ENCODE measurements at regions not wholly inside any gene's neighbourhood (a gene's known extent, or its start where the extent isn't known, plus 50 kb on each side); places are given as distances from the start of the nearest gene placed in this dataset.

DNA sequence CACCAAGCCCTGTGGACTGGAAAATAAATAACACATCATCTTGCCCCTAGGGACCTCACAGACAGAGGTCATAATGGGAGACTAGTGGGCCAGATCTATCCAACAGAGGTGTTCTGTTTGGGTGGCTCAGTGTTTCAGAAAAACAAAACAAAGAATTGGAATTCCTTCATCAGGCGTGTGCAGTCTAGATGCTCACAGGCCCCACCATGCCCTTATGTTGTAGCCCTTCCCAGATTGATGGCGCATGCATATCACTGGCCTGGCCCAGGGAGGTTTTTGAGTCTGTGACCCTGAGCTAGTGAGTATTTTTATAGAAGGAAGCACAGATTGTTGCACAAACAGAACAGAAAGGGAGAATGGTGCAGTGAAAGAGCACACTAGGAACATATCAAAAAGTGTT, 859.6 kb downstream of the BCL11B start:
- no peaks in the 10 kb centered on the region for H3K4me1 ChIP-seq (ENCODE audit: insufficient read depth, low read length)
- no peak overlapping the region for H3K27ac ChIP-seq (ENCODE audit: low read length)
- H3K4me3 ChIP-seq (ENCODE audit: low read length): no peak overlapping the region
- no peaks in the 10 kb centered on the region for H3K27me3 ChIP-seq (ENCODE audit: insufficient read depth, low read length)
- no peak overlapping the region for H3K9ac ChIP-seq (ENCODE audit: low read depth, low read length)
- no peaks in the 10 kb centered on the region for H3K9me3 ChIP-seq (ENCODE audit: insufficient read depth, low read depth, low read length)
- no peaks in the 10 kb centered on the region for H3K36me3 ChIP-seq (ENCODE audit: insufficient read depth, low read depth, low read length)

DNA sequence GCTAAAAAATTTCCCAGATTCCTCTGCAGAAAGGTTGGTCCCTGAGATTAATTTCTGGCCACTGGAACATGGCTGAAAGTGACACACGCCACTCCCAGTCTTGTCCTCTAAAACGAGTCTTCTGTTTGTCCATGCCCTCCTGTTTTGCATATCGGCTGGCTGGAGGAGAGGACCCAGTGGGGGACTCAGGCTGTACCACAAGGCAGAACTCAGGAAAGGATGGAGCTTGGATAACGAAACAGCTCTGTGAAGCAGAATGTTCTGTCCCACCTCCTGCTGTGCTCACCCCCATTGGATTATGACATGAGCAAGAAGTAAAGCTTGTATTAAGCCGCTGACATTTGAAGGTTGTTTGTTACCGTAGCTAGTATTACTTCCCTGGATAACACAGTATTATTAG, 856.2 kb downstream of the BCL11B start:
- Histone ChIP-seq H3K9me3 (ENCODE audit: insufficient read depth, low read depth, low read length) (no peaks in the 10 kb centered on the region), H3K27ac (ENCODE audit: low read length) (no peak overlapping the region), H3K9ac (ENCODE audit: low read depth, low read length) (no peak overlapping the region), H3K4me1 (ENCODE audit: insufficient read depth, low read length) (no peaks in the 10 kb centered on the region), H3K4me3 (ENCODE audit: low read length) (no peak overlapping the region), H3K36me3 (ENCODE audit: insufficient read depth, low read depth, low read length) (no peaks in the 10 kb centered on the region), H3K27me3 (ENCODE audit: insufficient read depth, low read length) (no peaks in the 10 kb centered on the region)

DNA sequence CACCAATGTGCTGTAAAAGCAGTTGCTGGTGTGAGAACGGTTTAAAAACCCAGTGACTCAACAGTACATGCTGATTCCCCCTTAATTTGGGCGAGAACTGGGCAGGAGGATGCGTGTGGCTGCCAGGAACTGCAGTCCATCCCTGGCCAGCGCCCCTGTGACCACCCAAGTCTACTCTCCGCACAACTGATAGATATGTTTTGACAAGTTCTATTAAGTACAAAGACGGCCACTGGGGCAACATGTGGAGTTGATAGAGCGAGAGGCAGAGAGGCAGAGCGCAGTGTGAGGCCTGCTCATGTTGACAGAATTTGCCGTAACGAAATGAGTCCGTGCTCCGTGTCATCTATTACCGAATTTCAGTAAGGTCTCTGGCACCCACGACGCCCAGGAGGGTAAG, 855.0 kb downstream of the BCL11B start:
- no peak overlapping the region for H3K9ac ChIP-seq (ENCODE audit: low read depth, low read length)

DNA sequence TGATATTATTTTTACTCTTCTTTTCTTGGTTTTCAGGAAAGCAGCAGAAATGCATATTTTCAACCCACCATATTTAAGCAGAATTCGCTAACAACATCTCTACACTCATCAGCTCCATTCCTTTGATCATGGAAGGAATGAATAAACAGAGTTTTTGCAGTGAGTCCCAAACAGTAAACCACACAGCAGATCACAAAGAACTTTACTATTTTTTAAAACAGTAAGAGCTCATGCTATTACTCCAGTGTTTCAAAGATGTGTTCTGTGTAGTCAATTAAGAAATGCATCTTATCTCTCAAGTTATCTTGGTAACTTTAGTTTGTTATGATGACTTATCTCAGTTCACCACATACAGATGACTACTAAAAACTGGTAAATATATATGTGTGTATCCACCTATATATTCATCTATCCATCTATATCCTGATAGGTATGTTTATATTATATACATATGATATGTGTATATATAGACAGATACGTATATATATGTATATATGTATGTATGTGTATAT, 843.5 kb downstream of the BCL11B start:
- Histone ChIP-seq H3K4me3 (ENCODE audit: low read length) (no peak overlapping the region), H3K4me1 (ENCODE audit: insufficient read depth, low read length) (no peaks in the 10 kb centered on the region), H3K9me3 (ENCODE audit: insufficient read depth, low read depth, low read length) (no peaks in the 10 kb centered on the region)

More for the DNA sequence above, 855.0 kb downstream of the BCL11B start:
- no peaks in the 10 kb centered on the region for H3K9me3 ChIP-seq (ENCODE audit: insufficient read depth, low read depth, low read length)
- H3K27ac ChIP-seq (ENCODE audit: low read length): no peak overlapping the region
- H3K27me3 ChIP-seq (ENCODE audit: insufficient read depth, low read length): no peaks in the 10 kb centered on the region
- H3K36me3 ChIP-seq (ENCODE audit: insufficient read depth, low read depth, low read length): no peaks in the 10 kb centered on the region
- H3K4me3 ChIP-seq (ENCODE audit: low read length): no peak overlapping the region
- H3K4me1 ChIP-seq (ENCODE audit: insufficient read depth, low read length): no peaks in the 10 kb centered on the region

DNA sequence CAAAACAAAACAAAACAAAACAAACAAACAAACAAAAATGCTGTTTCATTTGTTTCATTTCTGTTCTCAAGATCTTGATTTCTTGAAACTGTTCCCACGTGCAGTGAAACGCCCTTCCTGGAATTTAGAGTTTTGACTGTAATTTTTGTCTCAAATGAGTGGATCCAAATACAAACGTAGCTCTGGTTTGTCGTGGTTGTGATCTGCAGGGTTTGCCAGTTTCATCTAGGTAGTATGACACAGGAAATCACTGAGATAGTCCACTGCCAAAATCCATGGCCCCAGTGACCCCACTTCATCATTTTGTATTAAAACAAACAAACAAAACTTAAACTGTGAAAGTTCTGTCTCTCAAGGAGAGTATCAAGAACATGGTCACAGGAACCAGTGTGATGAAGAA, 838.6 kb downstream of the BCL11B start:
- Histone ChIP-seq H3K36me3 (ENCODE audit: insufficient read depth, low read depth, low read length) (no peaks in the 10 kb centered on the region), H3K27me3 (ENCODE audit: insufficient read depth, low read length) (no peaks in the 10 kb centered on the region), H3K9me3 (ENCODE audit: insufficient read depth, low read depth, low read length) (peaks cover 8% of the 10 kb centered on the region; the same call in 1 of the 2 replicates), H3K4me3 (ENCODE audit: low read length) (no peak overlapping the region), H3K9ac (ENCODE audit: low read depth, low read length) (no peak overlapping the region), H3K27ac (ENCODE audit: low read length) (no peak overlapping the region), H3K4me1 (ENCODE audit: insufficient read depth, low read length) (no peaks in the 10 kb centered on the region)

More for the DNA sequence above, 843.5 kb downstream of the BCL11B start:
- Histone ChIP-seq H3K9ac (ENCODE audit: low read depth, low read length) (no peak overlapping the region), H3K27ac (ENCODE audit: low read length) (no peak overlapping the region), H3K27me3 (ENCODE audit: insufficient read depth, low read length) (no peaks in the 10 kb centered on the region), H3K36me3 (ENCODE audit: insufficient read depth, low read depth, low read length) (no peaks in the 10 kb centered on the region)

DNA sequence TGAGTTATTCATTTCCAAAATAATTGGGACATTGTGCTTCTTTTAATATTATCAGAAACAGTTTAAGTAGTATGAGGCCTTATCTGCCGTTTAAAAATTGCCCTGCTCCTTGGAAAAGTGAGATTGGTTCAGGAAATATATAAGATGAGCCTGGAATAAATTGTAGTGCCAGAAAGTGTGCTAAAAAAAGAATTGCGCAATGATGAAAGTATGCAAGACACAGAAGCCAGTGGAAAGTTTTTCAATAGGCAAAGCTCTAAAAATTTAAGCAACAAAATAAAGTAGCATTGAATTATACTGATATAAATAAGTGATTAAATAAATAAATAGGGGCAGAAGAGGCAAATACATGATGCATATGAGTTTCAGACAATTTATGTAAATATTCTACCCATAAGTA, 834.9 kb downstream of the BCL11B start:
- Histone ChIP-seq H3K4me1 (ENCODE audit: insufficient read depth, low read length) (no peaks in the 10 kb centered on the region), H3K27me3 (ENCODE audit: insufficient read depth, low read length) (no peaks in the 10 kb centered on the region), H3K36me3 (ENCODE audit: insufficient read depth, low read depth, low read length) (no peaks in the 10 kb centered on the region), H3K9me3 (ENCODE audit: insufficient read depth, low read depth, low read length) (peaks cover 8% of the 10 kb centered on the region; the same call in 1 of the 2 replicates), H3K9ac (ENCODE audit: low read depth, low read length) (no peak overlapping the region), H3K4me3 (ENCODE audit: low read length) (no peak overlapping the region), H3K27ac (ENCODE audit: low read length) (no peak overlapping the region)

DNA sequence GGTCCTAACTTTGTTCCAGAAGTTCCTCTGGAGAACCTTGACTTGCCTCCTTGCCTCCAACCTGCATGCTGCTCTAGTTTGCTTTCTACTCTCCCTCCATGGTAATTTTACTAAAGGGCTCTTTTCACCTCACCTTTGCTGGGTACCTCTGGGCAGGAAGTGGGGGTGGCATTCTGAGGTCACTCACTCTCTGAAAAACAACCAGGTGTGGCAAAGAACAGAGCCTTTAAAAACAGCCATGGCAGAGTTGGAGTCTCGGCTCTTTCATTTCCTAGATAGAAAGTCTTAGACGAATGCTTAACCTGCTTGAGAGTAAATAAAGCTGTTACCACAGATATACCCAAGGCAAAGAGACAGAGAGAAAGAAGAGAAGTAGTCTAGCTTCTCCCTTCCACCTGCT, 827.9 kb downstream of the BCL11B start:
- Histone ChIP-seq H3K9me3 (ENCODE audit: insufficient read depth, low read depth, low read length) (no peaks in the 10 kb centered on the region), H3K9ac (ENCODE audit: low read depth, low read length) (no peak overlapping the region), H3K4me1 (ENCODE audit: insufficient read depth, low read length) (no peaks in the 10 kb centered on the region; the same call in 1 of the 2 replicates), H3K27ac (ENCODE audit: low read length) (no peak overlapping the region), H3K36me3 (ENCODE audit: insufficient read depth, low read depth, low read length) (no peaks in the 10 kb centered on the region), H3K27me3 (ENCODE audit: insufficient read depth, low read length) (no peaks in the 10 kb centered on the region), H3K4me3 (ENCODE audit: low read length) (no peak overlapping the region)

DNA sequence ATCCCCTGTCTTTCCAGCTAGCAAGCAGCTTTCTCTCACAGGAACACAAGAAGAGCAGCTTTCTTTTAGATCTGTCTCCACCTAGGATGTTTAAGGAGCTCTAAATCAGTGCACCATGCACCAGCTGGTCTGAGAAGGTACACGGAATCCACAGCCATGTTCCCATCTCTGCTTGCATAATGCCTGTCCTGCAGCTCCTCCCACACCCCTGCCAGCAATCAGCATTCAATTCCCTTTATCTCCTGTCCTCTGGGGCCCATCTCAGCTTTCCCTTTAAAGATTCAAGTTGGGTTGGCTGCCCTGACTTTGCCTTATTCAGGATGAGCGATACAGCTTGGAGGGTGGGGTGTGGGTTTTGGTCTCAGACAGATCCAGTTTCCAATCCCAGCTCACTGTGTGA, 826.3 kb downstream of the BCL11B start:
- H3K27ac ChIP-seq (ENCODE audit: low read length): no peak overlapping the region
- H3K9me3 ChIP-seq (ENCODE audit: insufficient read depth, low read depth, low read length): no peaks in the 10 kb centered on the region
- no peak overlapping the region for H3K4me3 ChIP-seq (ENCODE audit: low read length)

DNA sequence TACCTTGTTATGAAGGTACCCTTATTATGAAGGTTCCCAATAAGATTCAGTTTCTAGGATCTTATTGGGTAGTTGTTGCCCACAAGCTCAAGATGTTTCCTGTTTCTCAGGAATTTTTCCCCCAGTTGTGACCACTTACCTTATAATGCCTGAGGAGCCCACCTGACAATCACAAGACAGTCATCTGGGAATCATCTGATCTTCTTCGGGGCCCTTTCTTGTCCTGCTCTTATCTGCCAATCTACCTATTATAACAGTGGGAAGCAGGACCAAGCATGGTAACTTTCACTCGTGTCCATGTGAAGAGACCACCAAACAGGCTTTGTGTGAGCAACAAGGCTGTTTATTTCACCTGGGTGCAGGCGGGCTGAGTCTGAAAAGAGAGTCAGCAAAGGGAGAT, 825.5 kb downstream of the BCL11B start:
- no peaks in the 10 kb centered on the region; the same call in 1 of the 2 replicates for H3K4me1 ChIP-seq (ENCODE audit: insufficient read depth, low read length)
- no peaks in the 10 kb centered on the region for H3K27me3 ChIP-seq (ENCODE audit: insufficient read depth, low read length)
- H3K4me3 ChIP-seq (ENCODE audit: low read length): no peak overlapping the region
- H3K27ac ChIP-seq (ENCODE audit: low read length): no peak overlapping the region
- no peaks in the 10 kb centered on the region for H3K36me3 ChIP-seq (ENCODE audit: insufficient read depth, low read depth, low read length)
- no peak overlapping the region for H3K9ac ChIP-seq (ENCODE audit: low read depth, low read length)
- peaks cover 3% of the 10 kb centered on the region for H3K9me3 ChIP-seq (ENCODE audit: insufficient read depth, low read depth, low read length)

More for the DNA sequence above, 826.3 kb downstream of the BCL11B start:
- Histone ChIP-seq H3K27me3 (ENCODE audit: insufficient read depth, low read length) (no peaks in the 10 kb centered on the region), H3K9ac (ENCODE audit: low read depth, low read length) (no peak overlapping the region), H3K36me3 (ENCODE audit: insufficient read depth, low read depth, low read length) (no peaks in the 10 kb centered on the region), H3K4me1 (ENCODE audit: insufficient read depth, low read length) (no peaks in the 10 kb centered on the region; the same call in 1 of the 2 replicates)

DNA sequence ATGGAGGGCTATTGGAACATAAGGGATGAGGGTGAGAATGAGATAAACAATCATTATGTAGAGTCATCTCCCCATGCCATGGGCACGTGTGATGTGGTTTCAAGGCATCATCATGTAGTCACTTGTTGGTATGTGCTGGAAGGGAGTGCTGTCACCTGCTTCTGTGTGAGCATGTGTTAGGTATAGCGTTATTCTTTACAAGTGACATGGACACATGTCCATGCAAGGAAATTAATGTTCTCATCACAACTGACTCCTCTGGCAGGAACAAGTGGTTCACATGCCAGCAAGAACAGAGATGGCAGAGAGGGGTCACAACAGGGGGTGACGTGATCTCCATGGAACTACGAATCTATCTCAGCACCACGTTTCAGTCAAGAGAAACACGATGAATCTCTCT, 815.8 kb downstream of the BCL11B start:
- H3K36me3 ChIP-seq (ENCODE audit: insufficient read depth, low read depth, low read length): no peaks in the 10 kb centered on the region
- no peak overlapping the region for H3K9ac ChIP-seq (ENCODE audit: low read depth, low read length)
- H3K9me3 ChIP-seq (ENCODE audit: insufficient read depth, low read depth, low read length): peaks cover 12% of the 10 kb centered on the region; the same call in 1 of the 2 replicates
- H3K4me1 ChIP-seq (ENCODE audit: insufficient read depth, low read length): peaks cover 16% of the 10 kb centered on the region
- H3K4me3 ChIP-seq (ENCODE audit: low read length): no peak overlapping the region
- H3K27ac ChIP-seq (ENCODE audit: low read length): no peak overlapping the region
- H3K27me3 ChIP-seq (ENCODE audit: insufficient read depth, low read length): no peaks in the 10 kb centered on the region

DNA sequence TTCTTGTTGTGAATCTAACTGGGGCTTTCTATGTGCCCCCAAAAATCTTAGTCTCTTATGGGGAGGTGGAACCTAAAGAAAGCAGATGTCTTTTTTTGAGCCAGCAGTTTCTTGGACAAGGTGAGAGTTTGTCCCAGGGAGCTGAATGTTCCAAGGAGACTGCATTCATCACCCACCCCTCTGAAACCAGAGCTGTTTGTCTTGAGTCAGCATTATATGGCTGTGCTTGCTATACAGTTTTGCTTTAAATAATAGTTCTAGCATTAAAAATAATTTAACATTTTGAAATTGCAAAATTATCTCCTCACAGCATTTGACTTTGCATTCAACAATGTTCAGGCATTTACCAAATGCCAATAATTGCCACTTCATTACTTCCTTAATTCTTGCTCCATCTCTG, 813.3 kb downstream of the BCL11B start:
- Histone ChIP-seq H3K4me3 (ENCODE audit: low read length) (no peak overlapping the region), H3K27ac (ENCODE audit: low read length) (no peak overlapping the region), H3K9me3 (ENCODE audit: insufficient read depth, low read depth, low read length) (no peaks in the 10 kb centered on the region; the same call in 1 of the 2 replicates), H3K9ac (ENCODE audit: low read depth, low read length) (no peak overlapping the region), H3K4me1 (ENCODE audit: insufficient read depth, low read length) (peaks cover 11% of the 10 kb centered on the region), H3K36me3 (ENCODE audit: insufficient read depth, low read depth, low read length) (no peaks in the 10 kb centered on the region), H3K27me3 (ENCODE audit: insufficient read depth, low read length) (no peaks in the 10 kb centered on the region)

DNA sequence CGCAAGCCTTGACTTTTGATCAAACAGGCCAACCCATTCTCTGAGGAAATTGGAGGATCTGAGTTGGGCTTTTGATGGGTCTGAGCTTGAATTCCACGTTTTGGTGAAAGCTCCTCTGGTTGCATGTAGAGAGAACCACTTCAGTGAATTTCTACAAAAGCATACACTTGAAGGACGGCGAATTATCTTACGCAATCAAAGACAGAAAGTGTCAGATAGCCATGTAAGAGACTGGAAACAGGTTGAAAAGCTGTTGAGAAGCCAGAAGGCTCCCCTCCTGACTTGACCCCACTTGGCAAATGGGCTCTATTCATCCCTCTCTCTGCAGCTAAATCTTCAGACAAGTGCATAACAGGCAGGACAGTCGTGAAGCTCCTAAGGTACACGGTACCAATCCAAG, 809.1 kb downstream of the BCL11B start:
- Histone ChIP-seq H3K9me3 (ENCODE audit: insufficient read depth, low read depth, low read length) (no peaks in the 10 kb centered on the region; the same call in 1 of the 2 replicates), H3K9ac (ENCODE audit: low read depth, low read length) (no peak overlapping the region), H3K36me3 (ENCODE audit: insufficient read depth, low read depth, low read length) (no peaks in the 10 kb centered on the region), H3K27ac (ENCODE audit: low read length) (no peak overlapping the region), H3K4me3 (ENCODE audit: low read length) (no peak overlapping the region), H3K4me1 (ENCODE audit: insufficient read depth, low read length) (no peaks in the 10 kb centered on the region), H3K27me3 (ENCODE audit: insufficient read depth, low read length) (no peaks in the 10 kb centered on the region)
